Heart left ventricle (tissue), 16 donors: ENCODE measurements at regions not wholly inside any gene's neighbourhood (a gene's known extent, or its start where the extent isn't known, plus 50 kb on each side); places are given as distances from the start of the nearest gene placed in this dataset.

Experiments used
- ATAC-seq, 4 donors: fragments of 200-7000 bp; cut with Tn5 transposase; one replicate each; pipeline ENCODE4 v1.9.1; 2020 to 2022; ENCODE audit warnings: moderate library complexity in 4 of 4, mild to moderate bottlenecking in 3 of 4, moderate number of reproducible peaks in 1 of 4
- DNase-seq, 5 donors: peaks; one replicate each; pipeline ENCODE4 v3.0.0-alpha.2; 2020
- H3K27ac ChIP-seq, 12 donors: fragments of 200-600 bp; sonication (generic) in 4 of 12; one replicate each; pipeline versions ENCODE4 v1.5.0 to v1.8.0; 2016 to 2022; ENCODE audit warnings: mild to moderate bottlenecking in 2 of 12
- H3K27me3 ChIP-seq, 9 donors: fragments of 200-600 bp; sonication (generic) in 2 of 9; one replicate each; pipeline versions ENCODE4 v1.5.1 to v1.8.0; 2016 to 2022; ENCODE audit warnings: mild to moderate bottlenecking in 3 of 9
- H3K36me3 ChIP-seq, 9 donors: fragments of 200-600 bp; sonication (generic) in 2 of 9; one replicate each; pipeline versions ENCODE4 v1.5.0 to v1.8.0; 2018 to 2022; ENCODE audit warnings: mild to moderate bottlenecking in 2 of 9
- H3K4me1 ChIP-seq, 12 donors: fragments of 200-600 bp; sonication (generic) in 4 of 12; one replicate each; pipeline versions ENCODE4 v1.5.0 to v1.8.0; 2016 to 2022; ENCODE audit warnings: mild to moderate bottlenecking in 3 of 12
- H3K4me3 ChIP-seq, 12 donors: fragments of 200-600 bp; sonication (generic) in 4 of 12; one replicate each; pipeline versions ENCODE4 v1.5.0 to v1.8.0; 2017 to 2022; ENCODE audit warnings: mild to moderate bottlenecking in 9 of 12, moderate library complexity in 4 of 12
- H3K9me3 ChIP-seq, 12 donors: fragments of 200-600 bp; sonication (generic) in 4 of 12; one replicate each; pipeline versions ENCODE4 v1.5.0 to v1.8.0; 2016 to 2022; ENCODE audit warnings: mild to moderate bottlenecking in 1 of 12
- POLR2A ChIP-seq, 2 donors: fragments of 450-650 bp; IDR thresholded peaks; one replicate each; pipeline ENCODE4 v1.6.1; 2017; ENCODE audit warnings: antibody characterized with exemption in 2 of 2, mild to moderate bottlenecking in 2 of 2, moderate library complexity in 2 of 2
- WGBS, 4 donors: extraction: QIAGEN DNeasy Blood & Tissue Kit in 2 of 4; methylation state at CpG; one replicate each; pipeline versions ENCODE4 v1.1.5 to v1.1.7; 2013 to 2018; 5-methylcytosine and 5-hydroxymethylcytosine counted together
- intact Hi-C, 10 donors: fragments of 100-400 bp; cut with DNase I; formaldehyde crosslinking; loops; one replicate each; pipeline versions ENCODE4 v1.11.1 to v1.14.2; 2022
- TF ChIP-seq, protein P1 (sequence below), 12 donors: fragments of 200-600 bp; sonication (generic) in 4 of 12; IDR thresholded peaks; one replicate each; pipeline versions ENCODE4 v1.5.0 to v1.8.0; 2018 to 2022; ENCODE audit warnings: antibody characterized with exemption in 12 of 12, mild to moderate bottlenecking in 5 of 12
- donor health status: ischemic (EF 13 %, LVEDD 7.1; RV severe dilation, severe dysfunction).
- donor health status: healthy with polysubstance abuse.
- donor health status: DM: no; HTN: yes; CAD: no.
- donor health status: DM: no; HTN: no; CAD: no.
- donor health status: ischemic (EF 25% LVEDD 6.9; RV normal size, moderate dysfunction).
- donor health status: ischemic (EF 25% LVEDD 5.7; RV mildly dilated, moderate dysfunction).
- donor health status: healthy.
- donor health status: DM: yes; HTN: yes; CAD: no.
- donor health status: ischemic (EF 35%, LVEDD 5.7; RV mildly dilated, moderate dysfunction).
- donor health status: nonischemic (EF 11% LVEDD 7.7; RV severe dilation, severe dysfunction).
- donor health status: DM: yes; HTN: yes; CAD: no.
- donor health status: PGD.
- donor health status: ischemic (EF 29% LVEDD 5.4; RV normal size, mild dysfunction).
- donor health status: nonischemic (EF 23%, LVEDD 6.1; RV moderate dilation, normal function).

DNA sequence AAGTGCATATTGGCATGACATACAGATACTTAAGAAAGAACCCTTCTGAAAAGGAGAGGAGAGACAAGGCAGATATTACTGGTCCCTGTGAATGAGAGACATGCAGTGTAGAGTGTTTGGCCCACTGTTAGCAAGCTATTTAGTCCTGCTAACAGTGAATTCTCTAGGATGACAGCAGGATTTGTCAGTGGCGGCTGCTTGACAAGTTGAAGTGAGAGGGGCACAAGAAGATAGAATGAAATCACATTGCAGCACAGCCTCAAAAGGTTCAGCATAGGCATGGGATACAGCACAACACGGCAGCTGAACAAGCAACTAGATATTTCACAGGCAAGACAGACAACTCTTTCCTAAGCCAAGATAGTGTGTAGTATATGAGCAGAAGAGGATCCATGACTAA is 407.9 kb downstream of the PLA2G4A start:
- no peak for TF ChIP-seq POLR2A (IDR thresholded peaks at IDR 0.05)
- TF ChIP-seq, protein P1, sequence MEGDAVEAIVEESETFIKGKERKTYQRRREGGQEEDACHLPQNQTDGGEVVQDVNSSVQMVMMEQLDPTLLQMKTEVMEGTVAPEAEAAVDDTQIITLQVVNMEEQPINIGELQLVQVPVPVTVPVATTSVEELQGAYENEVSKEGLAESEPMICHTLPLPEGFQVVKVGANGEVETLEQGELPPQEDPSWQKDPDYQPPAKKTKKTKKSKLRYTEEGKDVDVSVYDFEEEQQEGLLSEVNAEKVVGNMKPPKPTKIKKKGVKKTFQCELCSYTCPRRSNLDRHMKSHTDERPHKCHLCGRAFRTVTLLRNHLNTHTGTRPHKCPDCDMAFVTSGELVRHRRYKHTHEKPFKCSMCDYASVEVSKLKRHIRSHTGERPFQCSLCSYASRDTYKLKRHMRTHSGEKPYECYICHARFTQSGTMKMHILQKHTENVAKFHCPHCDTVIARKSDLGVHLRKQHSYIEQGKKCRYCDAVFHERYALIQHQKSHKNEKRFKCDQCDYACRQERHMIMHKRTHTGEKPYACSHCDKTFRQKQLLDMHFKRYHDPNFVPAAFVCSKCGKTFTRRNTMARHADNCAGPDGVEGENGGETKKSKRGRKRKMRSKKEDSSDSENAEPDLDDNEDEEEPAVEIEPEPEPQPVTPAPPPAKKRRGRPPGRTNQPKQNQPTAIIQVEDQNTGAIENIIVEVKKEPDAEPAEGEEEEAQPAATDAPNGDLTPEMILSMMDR (IDR thresholded peaks at IDR 0.05) = no peak
- intact Hi-C loops = no loop called here
- Histone ChIP-seq H3K4me3 (no peak overlapping the region), H3K4me1 (no peaks in the 10 kb centered on the region), H3K27ac (peak overlapping the region in 4 of 12 donors; percentile 6 to 59 (median 48)), H3K9me3 (no peaks in the 10 kb centered on the region), H3K36me3 (no peaks in the 10 kb centered on the region), H3K27me3 (no peaks in the 10 kb centered on the region)
- DNase-seq = peak in 2 of 5 donors; percentile 15 to 32
- ATAC-seq = peak; percentile 60 to 88 (median 82)
- WGBS, 4 donors = 24 to 36% (median 29%) methylated on average over 2 of the region's 2 CpGs

DNA sequence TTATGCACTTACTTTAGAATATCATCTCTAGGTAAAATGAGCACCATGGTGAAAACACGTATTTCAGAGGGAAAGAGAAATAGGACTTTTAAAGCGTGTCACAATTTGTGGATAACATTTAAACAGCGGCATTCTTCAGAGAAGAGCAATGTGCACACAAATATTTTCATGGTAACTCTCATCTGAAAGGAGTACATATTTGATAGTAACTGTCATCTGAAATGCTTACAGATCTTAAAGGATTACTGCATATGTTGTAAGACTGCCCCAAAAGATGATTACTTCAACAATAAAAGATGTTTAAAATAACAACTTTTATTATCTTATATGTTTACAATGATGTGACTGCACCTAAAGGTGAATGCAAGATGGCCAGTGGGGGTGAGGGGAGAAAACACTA is 408.8 kb downstream of the PLA2G4A start:
- H3K27ac ChIP-seq = peak overlapping the region in 3 of 12 donors; percentile 41 to 59 (median 56)
- no peak for ATAC-seq
- 80 to 92% (median 88%) methylated on average over 3 of the region's 3 CpGs for WGBS, 4 donors

DNA sequence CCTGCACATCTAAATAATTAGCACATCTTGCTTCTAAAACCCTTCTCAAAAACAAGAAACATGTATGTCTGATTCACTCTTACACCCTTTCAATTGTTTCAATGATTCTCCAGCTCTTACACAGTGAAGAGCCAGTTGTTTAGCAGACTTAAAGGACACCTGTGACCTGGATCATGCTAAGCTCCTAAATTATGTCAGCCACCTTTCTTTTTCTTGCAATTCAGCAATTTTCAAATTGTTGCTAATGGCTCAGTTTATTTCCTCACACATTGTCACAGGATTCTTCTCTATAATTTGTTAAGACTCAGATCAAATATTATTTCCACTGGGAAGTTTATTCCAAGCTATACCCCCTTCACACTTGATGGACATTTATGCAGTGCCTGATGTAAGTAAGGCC is 413.2 kb downstream of the PLA2G4A start:
- Histone ChIP-seq H3K9me3 (peaks cover 0 to 6% (median 0%) of the 10 kb centered on the region in 12 donors), H3K4me1 (no peaks in the 10 kb centered on the region), H3K4me3 (no peak overlapping the region), H3K36me3 (no peaks in the 10 kb centered on the region), H3K27ac (no peak overlapping the region), H3K27me3 (no peaks in the 10 kb centered on the region)
- ATAC-seq = no peak
- TF ChIP-seq, protein P1 (IDR thresholded peaks at IDR 0.05) = no peak
- no peak for TF ChIP-seq POLR2A (IDR thresholded peaks at IDR 0.05)
- no peak for DNase-seq
- intact Hi-C loops = no loop called here

More for the DNA sequence above, 408.8 kb downstream of the PLA2G4A start:
- no peak overlapping the region for H3K4me3 ChIP-seq
- no peaks in the 10 kb centered on the region for H3K36me3 ChIP-seq
- no peaks in the 10 kb centered on the region for H3K4me1 ChIP-seq
- TF ChIP-seq, protein P1 (IDR thresholded peaks at IDR 0.05) = no peak
- TF ChIP-seq POLR2A (IDR thresholded peaks at IDR 0.05) = no peak
- no peaks in the 10 kb centered on the region for H3K9me3 ChIP-seq
- intact Hi-C loops = no loop called here
- DNase-seq = no peak
- H3K27me3 ChIP-seq = no peaks in the 10 kb centered on the region

DNA sequence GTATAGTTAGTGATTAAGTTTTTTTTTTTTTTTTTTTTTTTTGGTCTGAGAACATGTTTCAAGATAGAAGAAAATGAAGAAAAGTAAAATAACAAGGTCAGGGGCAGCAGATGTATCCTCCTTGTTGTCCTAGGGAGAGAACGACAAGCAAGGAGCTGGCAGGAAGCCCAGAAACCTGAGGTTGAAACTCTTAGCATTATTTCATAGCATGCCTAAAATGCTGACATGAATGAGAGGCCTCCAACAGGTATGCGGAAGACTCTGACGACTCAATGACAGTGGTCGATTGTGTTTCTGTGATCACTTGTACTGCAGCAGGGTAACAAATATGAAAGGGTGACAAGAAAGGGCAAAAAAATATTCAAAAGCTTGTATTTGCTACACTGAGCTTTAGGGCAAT is 415.9 kb downstream of the PLA2G4A start:
- no peaks in the 10 kb centered on the region for H3K4me1 ChIP-seq
- no peak overlapping the region for H3K27ac ChIP-seq
- no peak for TF ChIP-seq POLR2A (IDR thresholded peaks at IDR 0.05)
- TF ChIP-seq, protein P1 (IDR thresholded peaks at IDR 0.05) = no peak
- H3K4me3 ChIP-seq = no peak overlapping the region
- H3K9me3 ChIP-seq = peaks cover 0 to 11% (median 0%) of the 10 kb centered on the region in 12 donors
- DNase-seq = no peak
- ATAC-seq = no peak
- H3K36me3 ChIP-seq = no peaks in the 10 kb centered on the region
- intact Hi-C loops = no loop called here
- WGBS, 4 donors = 14 to 18% (median 15%) methylated on average over 4 of the region's 4 CpGs
- H3K27me3 ChIP-seq = no peaks in the 10 kb centered on the region
